NCI-H1694 (cell line): ENCODE measurements at regions not wholly inside any gene's neighbourhood (a gene's known extent, or its start where the extent isn't known, plus 50 kb on each side); places are given as distances from the start of the nearest gene placed in this dataset.

Experiments used
- DNase-seq: peaks from one replicate; lab custom pipeline; 2025; lab: John Stamatoyannopoulos, UW

GRCh38 chr12:4223273-4223845 lies 50.2 kb upstream of the CCND2 start:
- no peak for DNase-seq

GRCh38 chr12:4221258-4221620 lies 52.3 kb upstream of the CCND2 start:
- DNase-seq = no peak

- DNase-seq = no peak
Measured at GRCh38 chr12:4220536-4221257, 52.9 kb upstream of the CCND2 start.

GRCh38 chr12:4217091-4217490 lies 56.5 kb upstream of the CCND2 start:
- no peak for DNase-seq

- no peak for DNase-seq
Measured at GRCh38 chr12:4216187-4216927, 57.2 kb upstream of the CCND2 start.

- no peak for DNase-seq
Measured at GRCh38 chr12:4215229-4216186, 58.1 kb upstream of the CCND2 start.

GRCh38 chr12:4214877-4215228 lies 58.7 kb upstream of the CCND2 start:
- DNase-seq = no peak

- no peak for DNase-seq
Measured at GRCh38 chr12:4213471-4213870, 60.1 kb upstream of the CCND2 start.

GRCh38 chr12:4212845-4213244 lies 60.7 kb upstream of the CCND2 start:
- no peak for DNase-seq

- no peak for DNase-seq
Measured at GRCh38 chr12:4211372-4211771, 62.2 kb upstream of the CCND2 start.

- DNase-seq = no peak
Measured at GRCh38 chr12:4210183-4210582, 63.4 kb upstream of the CCND2 start.

- no peak for DNase-seq
Measured at GRCh38 chr12:4206470-4206869, 67.1 kb upstream of the CCND2 start.

- no peak for DNase-seq
Measured at GRCh38 chr12:4203772-4204376, 69.7 kb upstream of the CCND2 start.

GRCh38 chr12:4202918-4203317 lies 70.6 kb upstream of the CCND2 start:
- DNase-seq = no peak

GRCh38 chr12:4202487-4202886 lies 71.1 kb upstream of the CCND2 start:
- DNase-seq = no peak

- no peak for DNase-seq
Measured at GRCh38 chr12:4201333-4202100, 72.0 kb upstream of the CCND2 start.

- no peak for DNase-seq
Measured at GRCh38 chr12:4197922-4198763, 75.4 kb upstream of the CCND2 start.

- DNase-seq = no peak
Measured at GRCh38 chr12:4196805-4197420, 76.6 kb upstream of the CCND2 start.

- no peak for DNase-seq
Measured at GRCh38 chr12:4194668-4195067, 78.9 kb upstream of the CCND2 start.

- no peak for DNase-seq
Measured at GRCh38 chr12:4193821-4194220, 79.7 kb upstream of the CCND2 start.
